ENCODE measurements at regions not wholly inside any gene's neighbourhood (a gene's known extent, or its start where the extent isn't known, plus 50 kb on each side); places are given as distances from the start of the nearest gene placed in this dataset.
"Not testable (repeated sequence)": the region's sequence is repeated elsewhere in the genome, so short reads cannot be mapped to it uniquely, and the experiment has no call there.

- H3K18ac ChIP-seq (ENCODE audit: extremely low read depth, low read length); H2BK20ac ChIP-seq (ENCODE audit: low read length); H3K14ac ChIP-seq (ENCODE audit: insufficient read length); H2BK120ac ChIP-seq (replicated peaks; ENCODE audit: low read depth, low read length); POLR2A ChIA-PET (ENCODE audit: partially characterized antibody); H4K20me1 ChIP-seq (replicated peaks in 1 of 2; ENCODE audit: control insufficient read depth in 1 of 2, insufficient read depth in 2 of 2, low read length in 2 of 2); H4K8ac ChIP-seq (ENCODE audit: extremely low read depth, insufficient read depth, low read length); H3K4me3 ChIP-seq (ENCODE audit: extremely low read depth in 1 of 4, insufficient read depth in 2 of 4, low read depth in 3 of 4, low read length in 4 of 4); H4K91ac ChIP-seq (replicated peaks; ENCODE audit: insufficient read length, low read length); H3K23ac ChIP-seq (ENCODE audit: insufficient read length); H3K4me1 ChIP-seq (replicated peaks in 1 of 4; ENCODE audit: control insufficient read depth in 3 of 4, insufficient read depth in 4 of 4, low read length in 3 of 4); H3K56ac ChIP-seq (replicated peaks; ENCODE audit: insufficient read length, low read depth, low read length); FAIRE-seq; H3K36me3 ChIP-seq (ENCODE audit: control insufficient read depth in 2 of 4, insufficient read depth in 4 of 4, low read length in 3 of 4); CTCF ChIA-PET (ENCODE audit: partially characterized antibody); H2AFZ ChIP-seq (ENCODE audit: low read length); H3K27me3 ChIP-seq (replicated peaks in 1 of 4; ENCODE audit: control insufficient read depth in 3 of 4, extremely low read depth in 1 of 4, insufficient read depth in 3 of 4, low read length in 3 of 4); H3K4me2 ChIP-seq (ENCODE audit: insufficient read depth in 1 of 2, low read depth in 2 of 2, low read length in 2 of 2); H2BK12ac ChIP-seq (ENCODE audit: low read depth, low read length); H2AK5ac ChIP-seq (ENCODE audit: low read depth, low read length); H4K5ac ChIP-seq (ENCODE audit: insufficient read length, low read depth, low read length); H3K9ac ChIP-seq (replicated peaks in 1 of 4; ENCODE audit: extremely low read depth in 1 of 4, low read depth in 3 of 4, low read length in 3 of 4); H3K79me2 ChIP-seq (ENCODE audit: control insufficient read depth in 1 of 2, insufficient read depth in 2 of 2, low read length in 2 of 2); H2BK5ac ChIP-seq (ENCODE audit: low read depth, low read length); H3K79me1 ChIP-seq (ENCODE audit: low read depth, low read length); H3K4ac ChIP-seq (replicated peaks; ENCODE audit: insufficient read length, low read depth, low read length); DNase-seq (ENCODE audit: low read depth in 1 of 2, low spot score in 2 of 2); H2BK15ac ChIP-seq (ENCODE audit: low read length); H3K23me2 ChIP-seq (ENCODE audit: low read depth, low read length); H3K27ac ChIP-seq (ENCODE audit: low read depth, low read length): not testable (repeated sequence)
- peaks cover 27 to 73% of the 10 kb centered on the region in 2 experiments; a peak in 3 of 4 replicates for H3K9me3 ChIP-seq (ENCODE audit: insufficient read depth in 2 of 2, low read depth in 1 of 2, low read length in 1 of 2)
- 88% methylated on average over 6 of the region's 6 CpGs; no CpG with 5 or more reads in 1 of the 2 experiments for WGBS, 2 experiments (ENCODE audit: extremely low coverage in 1 of 2, insufficient coverage in 1 of 2, insufficient read length in 1 of 2, insufficient replicate concordance in 2 of 2, low coverage in 1 of 2, low lambda C conversion rate in 2 of 2, missing lambda C conversion rate in 1 of 2)
Measured at GRCh38 chr2:95763074-95763473, 171.3 kb downstream of the TRIM43 start.

DNA sequence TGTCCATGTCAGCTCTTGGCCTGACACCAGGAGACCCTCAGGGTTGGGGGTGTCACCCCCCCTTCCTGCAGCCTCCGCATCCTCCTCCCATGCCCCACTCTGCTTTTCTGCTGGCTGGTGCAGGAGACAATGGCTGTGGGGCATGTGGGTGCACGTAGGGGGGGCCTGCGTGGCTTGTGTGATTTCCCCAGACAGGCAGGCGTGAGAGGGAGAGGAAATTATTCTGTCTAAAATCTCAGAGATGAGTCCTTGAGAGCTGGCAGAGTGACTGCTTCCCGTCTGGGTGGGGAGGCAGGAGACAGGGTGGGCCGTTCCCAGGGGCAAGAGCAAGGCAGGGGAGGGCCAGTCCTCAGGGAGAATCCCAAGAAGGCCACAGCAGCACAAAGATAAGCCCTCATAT, 173.2 kb downstream of the TRIM43 start:
- H3K9me3 ChIP-seq (ENCODE audit: insufficient read depth in 2 of 2, low read depth in 1 of 2, low read length in 1 of 2) = peaks cover 20 to 75% of the 10 kb centered on the region in 2 experiments; a peak in 3 of 4 replicates
- H2AK5ac ChIP-seq (ENCODE audit: low read depth, low read length); H3K36me3 ChIP-seq (ENCODE audit: control insufficient read depth in 2 of 4, insufficient read depth in 4 of 4, low read length in 3 of 4); H3K9ac ChIP-seq (replicated peaks in 1 of 4; ENCODE audit: extremely low read depth in 1 of 4, low read depth in 3 of 4, low read length in 3 of 4); H3K23me2 ChIP-seq (ENCODE audit: low read depth, low read length); H4K8ac ChIP-seq (ENCODE audit: extremely low read depth, insufficient read depth, low read length); DNase-seq (ENCODE audit: low read depth in 1 of 2, low spot score in 2 of 2); H3K18ac ChIP-seq (ENCODE audit: extremely low read depth, low read length); H3K23ac ChIP-seq (ENCODE audit: insufficient read length); H3K79me1 ChIP-seq (ENCODE audit: low read depth, low read length); H3K27ac ChIP-seq (ENCODE audit: low read depth, low read length); H3K4me3 ChIP-seq (ENCODE audit: extremely low read depth in 1 of 4, insufficient read depth in 2 of 4, low read depth in 3 of 4, low read length in 4 of 4); H3K79me2 ChIP-seq (ENCODE audit: control insufficient read depth in 1 of 2, insufficient read depth in 2 of 2, low read length in 2 of 2); H2BK20ac ChIP-seq (ENCODE audit: low read length); POLR2A ChIA-PET (ENCODE audit: partially characterized antibody); H4K5ac ChIP-seq (ENCODE audit: insufficient read length, low read depth, low read length); H2BK15ac ChIP-seq (ENCODE audit: low read length); H3K4me2 ChIP-seq (ENCODE audit: insufficient read depth in 1 of 2, low read depth in 2 of 2, low read length in 2 of 2); H3K27me3 ChIP-seq (replicated peaks in 1 of 4; ENCODE audit: control insufficient read depth in 3 of 4, extremely low read depth in 1 of 4, insufficient read depth in 3 of 4, low read length in 3 of 4); H4K91ac ChIP-seq (replicated peaks; ENCODE audit: insufficient read length, low read length); H2BK5ac ChIP-seq (ENCODE audit: low read depth, low read length); H2BK12ac ChIP-seq (ENCODE audit: low read depth, low read length); H2BK120ac ChIP-seq (replicated peaks; ENCODE audit: low read depth, low read length); H3K56ac ChIP-seq (replicated peaks; ENCODE audit: insufficient read length, low read depth, low read length); H4K20me1 ChIP-seq (replicated peaks in 1 of 2; ENCODE audit: control insufficient read depth in 1 of 2, insufficient read depth in 2 of 2, low read length in 2 of 2); H3K4ac ChIP-seq (replicated peaks; ENCODE audit: insufficient read length, low read depth, low read length); H2AFZ ChIP-seq (ENCODE audit: low read length); H3K4me1 ChIP-seq (replicated peaks in 1 of 4; ENCODE audit: control insufficient read depth in 3 of 4, insufficient read depth in 4 of 4, low read length in 3 of 4); FAIRE-seq; CTCF ChIA-PET (ENCODE audit: partially characterized antibody); H3K14ac ChIP-seq (ENCODE audit: insufficient read length): not testable (repeated sequence)
- 68% methylated on average over 5 of the region's 6 CpGs; no CpG with 5 or more reads in 1 of the 2 experiments for whole genome bisulfite sequencing, 2 experiments (ENCODE audit: extremely low coverage in 1 of 2, insufficient coverage in 1 of 2, insufficient read length in 1 of 2, insufficient replicate concordance in 2 of 2, low coverage in 1 of 2, low lambda C conversion rate in 2 of 2, missing lambda C conversion rate in 1 of 2)

All from H1 (cell line).